IMR-90 (cell line): ENCODE measurements at regions not wholly inside any gene's neighbourhood (a gene's known extent, or its start where the extent isn't known, plus 50 kb on each side); places are given as distances from the start of the nearest gene placed in this dataset.

Experiments
- BHLHE40 ChIP-seq: fragments of 150-350 bp; IDR thresholded peaks from 2 replicates; pipeline ENCODE4 v1.6.1; 2016; ENCODE audit warnings: mild to moderate bottlenecking, low read depth, low read length
- CEBPB ChIP-seq: IDR thresholded peaks from 2 replicates; pipeline ENCODE4 v1.6.1; 2012; ENCODE audit warnings: low read depth, low read length, improper control_type of control experiment
- MAZ ChIP-seq: IDR thresholded peaks from 2 replicates; pipeline ENCODE4 v1.6.1; 2012; ENCODE audit warnings: low read depth, mild to moderate bottlenecking, low read length, improper control_type of control experiment, moderate library complexity, borderline replicate concordance
- MXI1 ChIP-seq: IDR thresholded peaks from 2 replicates; pipeline ENCODE4 v1.6.1; 2012; ENCODE audit warnings: low read depth, mild to moderate bottlenecking, low read length, moderate library complexity, borderline replicate concordance
- POLR2A ChIP-seq: IDR thresholded peaks from 2 replicates; pipeline ENCODE4 v1.6.1; 2012; ENCODE audit warnings: mild to moderate bottlenecking, low read depth, low read length
- RAD21 ChIP-seq: IDR thresholded peaks from 2 replicates; pipeline ENCODE4 v1.6.1; 2012; ENCODE audit warnings: low read length, improper control_type of control experiment
- TF ChIP-seq, protein P1 (sequence below): conservative IDR thresholded peaks from 2 replicates; pipeline ENCODE4 v1.5.1; 2012; ENCODE audit warnings: mild to moderate bottlenecking, low read depth, low read length, improper control_type of control experiment
- TF ChIP-seq, protein P2 (sequence below): fragments of 150-350 bp; IDR thresholded peaks from 2 replicates; pipeline ENCODE4 v1.6.1; 2017; ENCODE audit warnings: mild to moderate bottlenecking, antibody characterized with exemption, low read length, low read depth

DNA sequence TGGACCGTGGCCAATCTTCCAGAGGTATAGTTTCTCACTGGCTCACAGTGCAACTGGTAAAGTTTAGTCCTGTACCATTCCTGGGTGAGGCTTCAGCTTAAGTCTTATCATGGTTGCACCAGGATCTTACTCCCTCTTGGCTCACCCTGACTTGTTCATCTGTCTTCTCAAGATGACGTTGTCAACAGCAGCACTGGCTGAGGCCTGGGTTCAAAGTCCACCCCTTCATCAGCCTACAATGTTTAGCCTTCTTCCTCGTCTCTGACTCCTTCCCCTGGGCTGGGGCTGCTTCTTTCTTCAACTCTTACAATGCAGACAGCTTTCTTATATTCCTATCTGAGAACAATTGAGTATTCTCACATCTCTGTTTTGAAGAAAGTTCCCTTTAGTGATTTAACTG lies 311.1 kb upstream of the CLINT1 start:
- TF ChIP-seq, protein P1, sequence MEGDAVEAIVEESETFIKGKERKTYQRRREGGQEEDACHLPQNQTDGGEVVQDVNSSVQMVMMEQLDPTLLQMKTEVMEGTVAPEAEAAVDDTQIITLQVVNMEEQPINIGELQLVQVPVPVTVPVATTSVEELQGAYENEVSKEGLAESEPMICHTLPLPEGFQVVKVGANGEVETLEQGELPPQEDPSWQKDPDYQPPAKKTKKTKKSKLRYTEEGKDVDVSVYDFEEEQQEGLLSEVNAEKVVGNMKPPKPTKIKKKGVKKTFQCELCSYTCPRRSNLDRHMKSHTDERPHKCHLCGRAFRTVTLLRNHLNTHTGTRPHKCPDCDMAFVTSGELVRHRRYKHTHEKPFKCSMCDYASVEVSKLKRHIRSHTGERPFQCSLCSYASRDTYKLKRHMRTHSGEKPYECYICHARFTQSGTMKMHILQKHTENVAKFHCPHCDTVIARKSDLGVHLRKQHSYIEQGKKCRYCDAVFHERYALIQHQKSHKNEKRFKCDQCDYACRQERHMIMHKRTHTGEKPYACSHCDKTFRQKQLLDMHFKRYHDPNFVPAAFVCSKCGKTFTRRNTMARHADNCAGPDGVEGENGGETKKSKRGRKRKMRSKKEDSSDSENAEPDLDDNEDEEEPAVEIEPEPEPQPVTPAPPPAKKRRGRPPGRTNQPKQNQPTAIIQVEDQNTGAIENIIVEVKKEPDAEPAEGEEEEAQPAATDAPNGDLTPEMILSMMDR = no peak
- no peak for TF ChIP-seq POLR2A
- TF ChIP-seq BHLHE40 = no peak
- TF ChIP-seq RAD21 = no peak
- no peak for TF ChIP-seq MXI1
- TF ChIP-seq, protein P2, sequence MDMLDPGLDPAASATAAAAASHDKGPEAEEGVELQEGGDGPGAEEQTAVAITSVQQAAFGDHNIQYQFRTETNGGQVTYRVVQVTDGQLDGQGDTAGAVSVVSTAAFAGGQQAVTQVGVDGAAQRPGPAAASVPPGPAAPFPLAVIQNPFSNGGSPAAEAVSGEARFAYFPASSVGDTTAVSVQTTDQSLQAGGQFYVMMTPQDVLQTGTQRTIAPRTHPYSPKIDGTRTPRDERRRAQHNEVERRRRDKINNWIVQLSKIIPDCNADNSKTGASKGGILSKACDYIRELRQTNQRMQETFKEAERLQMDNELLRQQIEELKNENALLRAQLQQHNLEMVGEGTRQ = no peak
- TF ChIP-seq CEBPB = no peak
- no peak for TF ChIP-seq MAZ
